GM12873 (cell line): ENCODE measurements at regions not wholly inside any gene's neighbourhood (a gene's known extent, or its start where the extent isn't known, plus 50 kb on each side); places are given as distances from the start of the nearest gene placed in this dataset.

Source experiments
- CTCF ChIP-seq: IDR thresholded peaks from 2 replicates; pipeline ENCODE4 v1.5.1; 2012; ENCODE audit warnings: low read depth, mild to moderate bottlenecking, moderate library complexity, low read length, control low read depth; ENCODE audit not compliant: insufficient read depth; ENCODE audit errors: missing control alignments

- no peak for TF ChIP-seq CTCF
These were observed 114.0 kb upstream of the PODXL start for GRCh38 chr7:131670406-131670805.

- no peak for TF ChIP-seq CTCF
These were observed 111.3 kb upstream of the PODXL start for GRCh38 chr7:131667699-131668098.

- no peak for TF ChIP-seq CTCF
These were observed 108.6 kb upstream of the PODXL start for GRCh38 chr7:131665021-131665420.

GRCh38 chr7:131664570-131664969 is 108.1 kb upstream of the PODXL start:
- TF ChIP-seq CTCF = no peak

- no peak for TF ChIP-seq CTCF
These were observed 101.5 kb upstream of the PODXL start for GRCh38 chr7:131657881-131658280.

- no peak for TF ChIP-seq CTCF
These were observed 100.7 kb upstream of the PODXL start for GRCh38 chr7:131656980-131657723.

GRCh38 chr7:131655866-131656265 is 99.4 kb upstream of the PODXL start:
- TF ChIP-seq CTCF = no peak
